ENCODE measurements at regions not wholly inside any gene's neighbourhood (a gene's known extent, or its start where the extent isn't known, plus 50 kb on each side); places are given as distances from the start of the nearest gene placed in this dataset.
A peak's percentile ranks its signal among the peaks of the same experiment; 100 is the strongest.

- H3K79me2 ChIP-seq (ENCODE audit: control insufficient read depth, insufficient read depth, low read length), result no peaks in the 10 kb centered on the region
- H3K27ac ChIP-seq (ENCODE audit: low read length in 2 of 2), result no peak overlapping the region
- peak overlapping the region in 3 of 5 experiments; percentile 32 to 50 (median 45) for H3K4me3 ChIP-seq (ENCODE audit: control extremely low read depth in 1 of 5, extremely low read depth in 1 of 5, insufficient read depth in 1 of 5, low read depth in 2 of 5, low read length in 4 of 5)
- H3K27me3 Mint-ChIP-seq, result no peaks in the 10 kb centered on the region
- H3K9me3 Mint-ChIP-seq (ENCODE audit: insufficient read depth), result no peaks in the 10 kb centered on the region
- peak overlapping the region; percentile 48 for H3K4me2 ChIP-seq (replicated peaks; ENCODE audit: low read depth, low read length, poor library complexity, severe bottlenecking)
- no peak for TF ChIP-seq EZH2 (IDR thresholded peaks at IDR 0.05; ENCODE audit: borderline replicate concordance, insufficient read depth, low read depth, low read length, poor library complexity, severe bottlenecking)
- peak; percentile 80 for TF ChIP-seq CTCF (IDR thresholded peaks at IDR 0.05)
- peaks cover 12 to 20% of the 10 kb centered on the region in 2 donors for H3K4me1 ChIP-seq (ENCODE audit: control insufficient read depth in 2 of 2, insufficient read depth in 2 of 2, low read length in 2 of 2)
- peak overlapping the region; percentile 43 for H3K9ac ChIP-seq (ENCODE audit: low read length)
- peak overlapping the region; percentile 69 for H3K4me3 Mint-ChIP-seq
- H3K27me3 ChIP-seq (replicated peaks in 1 of 4; ENCODE audit: control extremely low read depth in 1 of 4, control insufficient read depth in 3 of 4, insufficient read depth in 4 of 4, low read length in 3 of 4), result peaks cover 0 to under 1% (median 0%) of the 10 kb centered on the region in 4 experiments
- H4K20me1 ChIP-seq (ENCODE audit: control insufficient read depth, insufficient read depth, low read length, poor library complexity, severe bottlenecking), result no peaks in the 10 kb centered on the region
- no peaks in the 10 kb centered on the region for H3K36me3 ChIP-seq (replicated peaks in 1 of 2; ENCODE audit: control extremely low read depth in 1 of 2, control insufficient read depth in 1 of 2, extremely low read depth in 1 of 2, insufficient read depth in 2 of 2, low read length in 1 of 2)
- no peaks in the 10 kb centered on the region for H3K9me3 ChIP-seq (ENCODE audit: control extremely low read depth in 1 of 3, control insufficient read depth in 2 of 3, insufficient read depth in 1 of 3, low read length in 2 of 3)
- ATAC-seq (ENCODE audit: low read depth) (peak; percentile 83), DNase-seq (peak; percentile 76)
- H3K4me1 Mint-ChIP-seq, result peaks cover 35% of the 10 kb centered on the region
- peak overlapping the region; percentile 33 for H3K27ac Mint-ChIP-seq
- ChIA-PET POLR2A (no interaction called here), CTCF (interaction anchor here (0.7 to 6.2 kb wide), 9 partner anchors 10 to 950 kb away, joined by 3 to 79 read pairs (median 4); partner anchors contain the start of gene EDN1)
- 87% methylated on average over 2 of the region's 7 CpGs for WGBS (ENCODE audit: insufficient coverage)
- intact Hi-C loops (cut with micrococcal nuclease), result loop anchor here (1.0 to 10.0 kb wide), 7 partner anchors 241 to 1019 kb away; no protein-coding TSS in a partner anchor
- peak overlapping the region; percentile 45 for H2AFZ ChIP-seq (ENCODE audit: insufficient read depth, low read depth, low read length, poor library complexity, severe bottlenecking)
These were observed 110.7 kb upstream of the PHACTR1 start for GRCh38 chr6:12605888-12606345.

- H3K4me3 Mint-ChIP-seq, result no peak overlapping the region
- H3K36me3 ChIP-seq (replicated peaks in 1 of 2; ENCODE audit: control extremely low read depth in 1 of 2, control insufficient read depth in 1 of 2, extremely low read depth in 1 of 2, insufficient read depth in 2 of 2, low read length in 1 of 2), result no peaks in the 10 kb centered on the region
- no peak overlapping the region for H3K4me2 ChIP-seq (replicated peaks; ENCODE audit: low read depth, low read length, poor library complexity, severe bottlenecking)
- H3K4me1 Mint-ChIP-seq, result peaks cover 35% of the 10 kb centered on the region
- H2AFZ ChIP-seq (ENCODE audit: insufficient read depth, low read depth, low read length, poor library complexity, severe bottlenecking), result no peak overlapping the region
- H3K27ac ChIP-seq (ENCODE audit: low read length in 2 of 2), result no peak overlapping the region
- TF ChIP-seq EZH2 (IDR thresholded peaks at IDR 0.05; ENCODE audit: borderline replicate concordance, insufficient read depth, low read depth, low read length, poor library complexity, severe bottlenecking) (no peak), CTCF (IDR thresholded peaks at IDR 0.05) (no peak)
- no peaks in the 10 kb centered on the region for H3K79me2 ChIP-seq (ENCODE audit: control insufficient read depth, insufficient read depth, low read length)
- H3K4me3 ChIP-seq (ENCODE audit: control extremely low read depth in 1 of 5, extremely low read depth in 1 of 5, insufficient read depth in 1 of 5, low read depth in 2 of 5, low read length in 4 of 5), result no peak overlapping the region
- WGBS (ENCODE audit: insufficient coverage), result 100% methylated on average over 3 of the region's 6 CpGs
- intact Hi-C loops (cut with micrococcal nuclease), result loop anchor here (5.0 to 10.0 kb wide), 6 partner anchors 242 to 1019 kb away; no protein-coding TSS in a partner anchor
- no peak for DNase-seq
- CTCF ChIA-PET, result interaction anchor here (0.8 to 6.2 kb wide), 11 partner anchors 11 to 951 kb away, joined by 3 to 79 read pairs (median 4); partner anchors contain the start of gene EDN1
- H3K4me1 ChIP-seq (ENCODE audit: control insufficient read depth in 2 of 2, insufficient read depth in 2 of 2, low read length in 2 of 2), result peaks cover 12 to 19% of the 10 kb centered on the region in 2 donors
- H4K20me1 ChIP-seq (ENCODE audit: control insufficient read depth, insufficient read depth, low read length, poor library complexity, severe bottlenecking), result no peaks in the 10 kb centered on the region
- no peaks in the 10 kb centered on the region for H3K9me3 Mint-ChIP-seq (ENCODE audit: insufficient read depth)
- H3K9me3 ChIP-seq (ENCODE audit: control extremely low read depth in 1 of 3, control insufficient read depth in 2 of 3, insufficient read depth in 1 of 3, low read length in 2 of 3), result no peaks in the 10 kb centered on the region
- peaks cover 0 to 3% (median under 1%) of the 10 kb centered on the region in 4 experiments for H3K27me3 ChIP-seq (replicated peaks in 1 of 4; ENCODE audit: control extremely low read depth in 1 of 4, control insufficient read depth in 3 of 4, insufficient read depth in 4 of 4, low read length in 3 of 4)
- H3K9ac ChIP-seq (ENCODE audit: low read length), result no peak overlapping the region
- no peak for ATAC-seq (ENCODE audit: low read depth)
- POLR2A ChIA-PET, result no interaction called here
- no peak overlapping the region for H3K27ac Mint-ChIP-seq
- no peaks in the 10 kb centered on the region for H3K27me3 Mint-ChIP-seq
These were observed 110.0 kb upstream of the PHACTR1 start for GRCh38 chr6:12606616-12607015.
